RWPE1 (cell line): ENCODE measurements at regions not wholly inside any gene's neighbourhood (a gene's known extent, or its start where the extent isn't known, plus 50 kb on each side); places are given as distances from the start of the nearest gene placed in this dataset.

ENCODE experiments used
- CTCF ChIA-PET: fragments of 350-600 bp; sonication (Branson Sonifier 250); formaldehyde crosslinking; extraction: SDS; loops from one replicate; lab custom pipeline; 2021; lab: Yijun Ruan, JAX
- POLR2A ChIA-PET: fragments of 400-600 bp; formaldehyde crosslinking; extraction: SDS; loops from one replicate; lab custom pipeline; 2020; ENCODE audit warnings: antibody characterized with exemption; ENCODE audit not compliant: low non-redundant PET; lab: Yijun Ruan, JAX
- DNase-seq: peaks from one replicate; pipeline ENCODE4 v3.0.0; 2012; ENCODE audit warnings: low spot score
- H3K27ac ChIP-seq: fragments of 450-650 bp; 2 replicates; pipeline ENCODE4 v1.5.1; 2017
- CTCF ChIP-seq: fragments of 450-650 bp; conservative IDR thresholded peaks from 2 replicates; pipeline ENCODE4 v1.5.1; 2017; ENCODE audit warnings: low read depth, mild to moderate bottlenecking

- peak overlapping the region; percentile 69 for H3K27ac ChIP-seq
- TF ChIP-seq CTCF, result no peak
- no peak for DNase-seq
- ChIA-PET CTCF (interaction anchor here (0.5 kb wide), 1 partner anchor 1105 kb away, joined by 3 read pairs; no protein-coding TSS in a partner anchor), POLR2A (no interaction called here)
Measured at GRCh38 chr1:215474940-215475339, 92.2 kb upstream of the KCTD3 start.

GRCh38 chr1:215475796-215476481, 91.2 kb upstream of the KCTD3 start:
- H3K27ac ChIP-seq, result no peak overlapping the region
- no peak for TF ChIP-seq CTCF
- ChIA-PET POLR2A (no interaction called here), CTCF (interaction anchor here (0.5 kb wide), 1 partner anchor 1183 kb away, joined by 3 read pairs; no protein-coding TSS in a partner anchor)
- DNase-seq, result peak; percentile 71

GRCh38 chr1:215476541-215476940, 90.6 kb upstream of the KCTD3 start:
- no peak overlapping the region for H3K27ac ChIP-seq
- ChIA-PET POLR2A (no interaction called here), CTCF (interaction anchor here (0.6 kb wide), 2 partner anchors 254 to 1148 kb away, joined by 3 to 4 read pairs; no protein-coding TSS in a partner anchor)
- TF ChIP-seq CTCF, result no peak
- no peak for DNase-seq

- TF ChIP-seq CTCF, result no peak
- peak overlapping the region; percentile 59 for H3K27ac ChIP-seq
- no peak for DNase-seq
- POLR2A ChIA-PET, result no interaction called here
- CTCF ChIA-PET, result no interaction called here
Measured at GRCh38 chr1:215477632-215478031, 89.5 kb upstream of the KCTD3 start.

- CTCF ChIA-PET, result no interaction called here
- H3K27ac ChIP-seq, result no peak overlapping the region
- DNase-seq, result no peak
- no peak for TF ChIP-seq CTCF
- POLR2A ChIA-PET, result no interaction called here
Measured at GRCh38 chr1:215479567-215479966, 87.5 kb upstream of the KCTD3 start.

- ChIA-PET CTCF (no interaction called here), POLR2A (no interaction called here)
- H3K27ac ChIP-seq, result no peak overlapping the region
- DNase-seq, result no peak
- no peak for TF ChIP-seq CTCF
Measured at GRCh38 chr1:215482079-215482478, 85.0 kb upstream of the KCTD3 start.
